C4-2B (cell line): ENCODE measurements at regions not wholly inside any gene's neighbourhood (a gene's known extent, or its start where the extent isn't known, plus 50 kb on each side); places are given as distances from the start of the nearest gene placed in this dataset.

ENCODE experiments used
- CTCF ChIP-seq: fragments of 450-650 bp; conservative IDR thresholded peaks from 2 replicates; pipeline ENCODE4 v1.5.1; 2017; ENCODE audit warnings: mild to moderate bottlenecking
- ZFX ChIP-seq: fragments of 450-650 bp; IDR thresholded peaks from 2 replicates; pipeline ENCODE4 v1.6.1; 2017

- TF ChIP-seq CTCF (no peak), ZFX (no peak)
Observed at GRCh38 chr2:221833966-221834365, 261.9 kb upstream of the EPHA4 start.
